ENCODE measurements at regions not wholly inside any gene's neighbourhood (a gene's known extent, or its start where the extent isn't known, plus 50 kb on each side); places are given as distances from the start of the nearest gene placed in this dataset.

- Histone ChIP-seq H3K36me3 (ENCODE audit: control insufficient read depth, insufficient read depth, low read length) (no peaks in the 10 kb centered on the region), H3K9me3 (ENCODE audit: control insufficient read depth, low read length) (no peaks in the 10 kb centered on the region), H3K4me3 (ENCODE audit: low read depth, low read length) (no peak overlapping the region), H3K4me1 (peaks cover 8% of the 10 kb centered on the region), H2AFZ (peak overlapping the region; percentile 62), H3K79me2 (no peaks in the 10 kb centered on the region), H3K9ac (no peak overlapping the region), H3K4me2 (ENCODE audit: low read length) (peak overlapping the region; percentile 16), H3K27me3 (ENCODE audit: control insufficient read depth, insufficient read depth, low read length) (no peaks in the 10 kb centered on the region), H3K27ac (peak overlapping the region; percentile 6)
- TF ChIP-seq, protein P1, sequence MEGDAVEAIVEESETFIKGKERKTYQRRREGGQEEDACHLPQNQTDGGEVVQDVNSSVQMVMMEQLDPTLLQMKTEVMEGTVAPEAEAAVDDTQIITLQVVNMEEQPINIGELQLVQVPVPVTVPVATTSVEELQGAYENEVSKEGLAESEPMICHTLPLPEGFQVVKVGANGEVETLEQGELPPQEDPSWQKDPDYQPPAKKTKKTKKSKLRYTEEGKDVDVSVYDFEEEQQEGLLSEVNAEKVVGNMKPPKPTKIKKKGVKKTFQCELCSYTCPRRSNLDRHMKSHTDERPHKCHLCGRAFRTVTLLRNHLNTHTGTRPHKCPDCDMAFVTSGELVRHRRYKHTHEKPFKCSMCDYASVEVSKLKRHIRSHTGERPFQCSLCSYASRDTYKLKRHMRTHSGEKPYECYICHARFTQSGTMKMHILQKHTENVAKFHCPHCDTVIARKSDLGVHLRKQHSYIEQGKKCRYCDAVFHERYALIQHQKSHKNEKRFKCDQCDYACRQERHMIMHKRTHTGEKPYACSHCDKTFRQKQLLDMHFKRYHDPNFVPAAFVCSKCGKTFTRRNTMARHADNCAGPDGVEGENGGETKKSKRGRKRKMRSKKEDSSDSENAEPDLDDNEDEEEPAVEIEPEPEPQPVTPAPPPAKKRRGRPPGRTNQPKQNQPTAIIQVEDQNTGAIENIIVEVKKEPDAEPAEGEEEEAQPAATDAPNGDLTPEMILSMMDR (IDR thresholded peaks at IDR 0.05), result no peak
These were observed 154.9 kb upstream of the VLDLR start for GRCh38 chr9:2466703-2467102.

- H3K36me3 ChIP-seq (ENCODE audit: control insufficient read depth, insufficient read depth, low read length), result no peaks in the 10 kb centered on the region
- no peak overlapping the region for H2AFZ ChIP-seq
- TF ChIP-seq, protein P1 (IDR thresholded peaks at IDR 0.05), result no peak
- no peaks in the 10 kb centered on the region for H3K9me3 ChIP-seq (ENCODE audit: control insufficient read depth, low read length)
- no peak overlapping the region for H3K9ac ChIP-seq
- H3K4me2 ChIP-seq (ENCODE audit: low read length), result peak overlapping the region; percentile 8
- H3K27ac ChIP-seq, result peak overlapping the region; percentile 60
- peaks cover 8% of the 10 kb centered on the region for H3K4me1 ChIP-seq
- no peak overlapping the region for H3K4me3 ChIP-seq (ENCODE audit: low read depth, low read length)
- H3K27me3 ChIP-seq (ENCODE audit: control insufficient read depth, insufficient read depth, low read length), result no peaks in the 10 kb centered on the region
- no peaks in the 10 kb centered on the region for H3K79me2 ChIP-seq
These were observed 151.8 kb upstream of the VLDLR start for GRCh38 chr9:2469681-2470221.

DNA sequence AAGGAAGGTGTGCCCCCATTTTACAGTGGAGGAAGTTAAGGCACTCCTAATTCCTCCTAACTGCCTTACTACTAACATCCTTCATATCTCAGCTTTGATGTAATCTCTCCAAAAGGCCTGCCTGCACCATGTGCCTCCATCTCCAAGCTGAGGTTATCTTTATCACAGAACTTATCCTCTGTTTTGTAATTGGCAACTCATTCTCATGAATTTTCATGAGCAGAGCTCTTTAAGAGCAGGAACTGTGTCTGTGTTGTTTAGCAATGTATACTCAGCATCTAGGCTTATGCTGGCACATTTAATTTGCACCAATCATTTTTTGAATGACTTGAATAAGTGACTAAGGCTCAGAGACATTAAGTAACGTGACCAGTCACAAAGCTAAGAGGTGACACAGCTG lies 147.9 kb upstream of the VLDLR start:
- Histone ChIP-seq H3K27ac (no peak overlapping the region), H3K9me3 (ENCODE audit: control insufficient read depth, low read length) (no peaks in the 10 kb centered on the region), H3K4me3 (ENCODE audit: low read depth, low read length) (no peak overlapping the region), H3K36me3 (ENCODE audit: control insufficient read depth, insufficient read depth, low read length) (no peaks in the 10 kb centered on the region), H3K27me3 (ENCODE audit: control insufficient read depth, insufficient read depth, low read length) (no peaks in the 10 kb centered on the region), H2AFZ (no peak overlapping the region), H3K4me2 (ENCODE audit: low read length) (no peak overlapping the region), H3K4me1 (peaks cover 6% of the 10 kb centered on the region), H3K79me2 (no peaks in the 10 kb centered on the region), H3K9ac (no peak overlapping the region)
- TF ChIP-seq, protein P1 (IDR thresholded peaks at IDR 0.05), result no peak

- Histone ChIP-seq H3K36me3 (ENCODE audit: control insufficient read depth, insufficient read depth, low read length) (no peaks in the 10 kb centered on the region), H3K4me1 (no peaks in the 10 kb centered on the region), H3K27me3 (ENCODE audit: control insufficient read depth, insufficient read depth, low read length) (no peaks in the 10 kb centered on the region), H3K4me3 (ENCODE audit: low read depth, low read length) (no peak overlapping the region), H3K4me2 (ENCODE audit: low read length) (no peak overlapping the region), H3K27ac (no peak overlapping the region), H3K9ac (no peak overlapping the region), H2AFZ (no peak overlapping the region), H3K9me3 (ENCODE audit: control insufficient read depth, low read length) (no peaks in the 10 kb centered on the region), H3K79me2 (no peaks in the 10 kb centered on the region)
- TF ChIP-seq, protein P1 (IDR thresholded peaks at IDR 0.05), result no peak
These were observed 143.8 kb upstream of the VLDLR start for GRCh38 chr9:2477755-2478154.

DNA sequence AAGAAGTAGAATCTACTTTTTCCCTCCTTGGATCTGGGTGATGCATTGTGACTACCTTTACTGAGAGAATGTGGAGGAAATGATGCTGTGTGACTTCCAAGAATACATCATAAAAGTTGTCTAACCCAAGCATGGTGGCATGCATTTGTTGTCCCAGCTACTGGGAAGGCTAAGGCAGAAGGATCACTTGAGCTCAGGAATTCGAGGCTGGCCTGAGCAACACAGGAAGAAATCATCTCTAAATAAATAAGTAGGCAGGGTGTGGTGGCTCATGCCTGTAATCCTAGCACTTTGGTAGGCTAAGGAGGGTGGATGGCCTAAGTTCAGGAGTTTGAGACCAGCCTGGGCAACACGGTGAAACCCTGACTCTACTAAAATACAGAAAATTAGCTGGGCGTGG lies 143.2 kb upstream of the VLDLR start:
- Histone ChIP-seq H3K9ac (no peak overlapping the region), H3K4me2 (ENCODE audit: low read length) (no peak overlapping the region), H3K36me3 (ENCODE audit: control insufficient read depth, insufficient read depth, low read length) (no peaks in the 10 kb centered on the region), H3K27ac (no peak overlapping the region), H2AFZ (no peak overlapping the region), H3K4me3 (ENCODE audit: low read depth, low read length) (no peak overlapping the region), H3K79me2 (no peaks in the 10 kb centered on the region), H3K4me1 (no peaks in the 10 kb centered on the region), H3K27me3 (ENCODE audit: control insufficient read depth, insufficient read depth, low read length) (no peaks in the 10 kb centered on the region), H3K9me3 (ENCODE audit: control insufficient read depth, low read length) (no peaks in the 10 kb centered on the region)
- TF ChIP-seq, protein P1 (IDR thresholded peaks at IDR 0.05), result no peak

All from parathyroid adenoma (tissue), 2 donors.